Spleen (tissue), 7 donors: ENCODE measurements at regions not wholly inside any gene's neighbourhood (a gene's known extent, or its start where the extent isn't known, plus 50 kb on each side); places are given as distances from the start of the nearest gene placed in this dataset.

Source experiments
- CTCF ChIP-seq, 11 experiments: fragments of 200-600 bp in 7 of 11; fragments of 450-650 bp in 4 of 11; sonication (generic) in 4 of 11; IDR thresholded peaks in 8 of 11; conservative IDR thresholded peaks in 3 of 11; 1 replicate in 7 of 11; 2 replicates in 4 of 11; pipeline versions ENCODE4 v1.4.0 to v1.8.0; 2016 to 2021; ENCODE audit warnings: antibody characterized with exemption in 11 of 11, inconsistent platforms in 4 of 11, mild to moderate bottlenecking in 1 of 11
- POLR2A ChIP-seq, 3 donors: fragments of 450-650 bp; IDR thresholded peaks; one replicate each; pipeline ENCODE4 v1.5.1; 2017; ENCODE audit warnings: antibody characterized with exemption in 3 of 3, mild to moderate bottlenecking in 1 of 3
- donor health status: DM: no; HTN: no; CAD: no; lungs with moderate emphysema.
- donor health status: DM: no; HTN: no; CAD: no.
- donor health status: DM: no; HTN: no; CAD: no.

- TF ChIP-seq CTCF (IDR thresholded peaks at IDR 0.05 in 8 of 11, conservative IDR thresholded peaks at IDR 0.05 in 3 of 11), result no peak
- no peak for TF ChIP-seq POLR2A (IDR thresholded peaks at IDR 0.05)
Measured at GRCh38 chr7:138185132-138185908, 109.1 kb downstream of the AKR1D1 start.
